Neural cell (in vitro differentiated cells): ENCODE measurements at regions not wholly inside any gene's neighbourhood (a gene's known extent, or its start where the extent isn't known, plus 50 kb on each side); places are given as distances from the start of the nearest gene placed in this dataset.

Source experiments
- CTCF ChIP-seq: fragments of 450-650 bp; IDR thresholded peaks from 2 replicates; pipeline ENCODE4 v1.5.1; 2014; ENCODE audit warnings: antibody characterized with exemption, mild to moderate bottlenecking, moderate library complexity; ENCODE audit not compliant: poor library complexity, severe bottlenecking
- EZH2 ChIP-seq: fragments of 200-600, 300-800 bp; shearing (Covaris generic), sonication (generic); IDR thresholded peaks from 2 replicates; pipeline ENCODE4 v1.6.1; 2014; ENCODE audit warnings: antibody characterized with exemption, low read length, borderline replicate concordance, mild to moderate bottlenecking; ENCODE audit not compliant: insufficient read depth, poor library complexity, severe bottlenecking
- POLR2AphosphoS5 ChIP-seq: IDR thresholded peaks from 2 replicates; pipeline ENCODE4 v1.6.1; 2012
- RAD21 ChIP-seq: fragments of 450-650 bp; conservative IDR thresholded peaks from 2 replicates; pipeline ENCODE4 v1.6.1; 2014; ENCODE audit warnings: antibody characterized with exemption, mild to moderate bottlenecking, moderate library complexity
- SMC3 ChIP-seq: fragments of 450-650 bp; conservative IDR thresholded peaks from 2 replicates; pipeline ENCODE4 v1.6.1; 2014; ENCODE audit warnings: antibody characterized with exemption, mild to moderate bottlenecking, moderate library complexity; ENCODE audit not compliant: poor library complexity
- TAF1 ChIP-seq: IDR thresholded peaks from 2 replicates; pipeline ENCODE4 v1.6.1; 2012; ENCODE audit warnings: low read depth
- TF ChIP-seq, protein P1 (sequence below): IDR thresholded peaks from 2 replicates; pipeline ENCODE4 v1.6.1; 2012; ENCODE audit warnings: borderline replicate concordance

- TF ChIP-seq CTCF: no peak
- TF ChIP-seq TAF1: no peak
- TF ChIP-seq POLR2AphosphoS5: no peak
- no peak for TF ChIP-seq RAD21
- no peak for TF ChIP-seq EZH2
- no peak for TF ChIP-seq SMC3
- TF ChIP-seq, protein P1, sequence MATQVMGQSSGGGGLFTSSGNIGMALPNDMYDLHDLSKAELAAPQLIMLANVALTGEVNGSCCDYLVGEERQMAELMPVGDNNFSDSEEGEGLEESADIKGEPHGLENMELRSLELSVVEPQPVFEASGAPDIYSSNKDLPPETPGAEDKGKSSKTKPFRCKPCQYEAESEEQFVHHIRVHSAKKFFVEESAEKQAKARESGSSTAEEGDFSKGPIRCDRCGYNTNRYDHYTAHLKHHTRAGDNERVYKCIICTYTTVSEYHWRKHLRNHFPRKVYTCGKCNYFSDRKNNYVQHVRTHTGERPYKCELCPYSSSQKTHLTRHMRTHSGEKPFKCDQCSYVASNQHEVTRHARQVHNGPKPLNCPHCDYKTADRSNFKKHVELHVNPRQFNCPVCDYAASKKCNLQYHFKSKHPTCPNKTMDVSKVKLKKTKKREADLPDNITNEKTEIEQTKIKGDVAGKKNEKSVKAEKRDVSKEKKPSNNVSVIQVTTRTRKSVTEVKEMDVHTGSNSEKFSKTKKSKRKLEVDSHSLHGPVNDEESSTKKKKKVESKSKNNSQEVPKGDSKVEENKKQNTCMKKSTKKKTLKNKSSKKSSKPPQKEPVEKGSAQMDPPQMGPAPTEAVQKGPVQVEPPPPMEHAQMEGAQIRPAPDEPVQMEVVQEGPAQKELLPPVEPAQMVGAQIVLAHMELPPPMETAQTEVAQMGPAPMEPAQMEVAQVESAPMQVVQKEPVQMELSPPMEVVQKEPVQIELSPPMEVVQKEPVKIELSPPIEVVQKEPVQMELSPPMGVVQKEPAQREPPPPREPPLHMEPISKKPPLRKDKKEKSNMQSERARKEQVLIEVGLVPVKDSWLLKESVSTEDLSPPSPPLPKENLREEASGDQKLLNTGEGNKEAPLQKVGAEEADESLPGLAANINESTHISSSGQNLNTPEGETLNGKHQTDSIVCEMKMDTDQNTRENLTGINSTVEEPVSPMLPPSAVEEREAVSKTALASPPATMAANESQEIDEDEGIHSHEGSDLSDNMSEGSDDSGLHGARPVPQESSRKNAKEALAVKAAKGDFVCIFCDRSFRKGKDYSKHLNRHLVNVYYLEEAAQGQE: no peak
Observed at GRCh38 chr6:168213121-168213524, 106.5 kb downstream of the DACT2 start.
